Vagina (tissue), 2 donors: ENCODE measurements at regions not wholly inside any gene's neighbourhood (a gene's known extent, or its start where the extent isn't known, plus 50 kb on each side); places are given as distances from the start of the nearest gene placed in this dataset.

Source experiments
- DNase-seq, 2 donors: peaks; one replicate each; pipeline ENCODE4 v3.0.0-alpha.2; 2017; ENCODE audit errors: extremely low spot score in 2 of 2
- H3K27ac ChIP-seq: fragments of 200-600 bp; sonication (generic); one replicate; pipeline ENCODE4 v1.5.1; 2019
- H3K27me3 ChIP-seq: fragments of 200-600 bp; sonication (generic); one replicate; pipeline ENCODE4 v1.5.1; 2019
- H3K36me3 ChIP-seq, 2 donors: fragments of 200-600 bp; sonication (generic); one replicate each; pipeline ENCODE4 v1.5.1; 2017 to 2019
- H3K4me1 ChIP-seq: fragments of 200-600 bp; sonication (generic); one replicate; pipeline ENCODE4 v1.5.1; 2019
- H3K4me3 ChIP-seq, 2 donors: fragments of 200-600 bp; sonication (generic); 1 replicate in 1 of 2; 2 replicates in 1 of 2; pipeline ENCODE4 v1.5.1; 2016 to 2019
- H3K9me3 ChIP-seq: fragments of 200-600 bp; sonication (generic); one replicate; pipeline ENCODE4 v1.5.1; 2019
- CTCF ChIP-seq, 3 experiments: fragments of 450-650 bp in 2 of 3; fragments of 200-600 bp in 1 of 3; sonication (generic) in 1 of 3; IDR thresholded peaks; one replicate each; pipeline ENCODE4 v1.5.1; 2017 to 2019; ENCODE audit warnings: antibody characterized with exemption in 3 of 3, mild to moderate bottlenecking in 2 of 3, moderate library complexity in 2 of 3
- POLR2A ChIP-seq, 2 donors: fragments of 450-650 bp; IDR thresholded peaks; one replicate each; pipeline ENCODE4 v1.6.1; 2017; ENCODE audit warnings: antibody characterized with exemption in 2 of 2, mild to moderate bottlenecking in 2 of 2, moderate library complexity in 2 of 2
- POLR2AphosphoS5 ChIP-seq, 2 donors: sonication (generic); formaldehyde crosslinking; IDR thresholded peaks; one replicate each; pipeline ENCODE4 v1.9.0; 2017; ENCODE audit warnings: antibody characterized with exemption in 2 of 2, mild to moderate bottlenecking in 2 of 2, low read depth in 1 of 2; ENCODE audit not compliant: insufficient read depth in 1 of 2
- intact Hi-C: fragments of 100-400 bp; cut with DNase I; formaldehyde crosslinking; loops from one replicate; pipeline ENCODE4 v1.15.1; 2023

GRCh38 chr3:65190111-65190510 lies 502.3 kb upstream of the ADAMTS9 start:
- intact Hi-C loops = no loop called here
- no peak for DNase-seq
- Histone ChIP-seq H3K27me3 (no peaks in the 10 kb centered on the region), H3K27ac (no peak overlapping the region), H3K4me3 (no peak overlapping the region), H3K4me1 (peaks cover 4% of the 10 kb centered on the region), H3K9me3 (no peaks in the 10 kb centered on the region), H3K36me3 (no peaks in the 10 kb centered on the region)
- TF ChIP-seq POLR2A (IDR thresholded peaks at IDR 0.05) (no peak), CTCF (IDR thresholded peaks at IDR 0.05) (no peak), POLR2AphosphoS5 (IDR thresholded peaks at IDR 0.05; ENCODE audit: insufficient read depth in 1 of 2, low read depth in 1 of 2) (no peak)

- Histone ChIP-seq H3K4me3 (no peak overlapping the region), H3K36me3 (no peaks in the 10 kb centered on the region), H3K27me3 (no peaks in the 10 kb centered on the region), H3K27ac (no peak overlapping the region), H3K9me3 (no peaks in the 10 kb centered on the region), H3K4me1 (peaks cover 4% of the 10 kb centered on the region)
- no peak for TF ChIP-seq POLR2AphosphoS5 (IDR thresholded peaks at IDR 0.05; ENCODE audit: insufficient read depth in 1 of 2, low read depth in 1 of 2)
- TF ChIP-seq CTCF (IDR thresholded peaks at IDR 0.05) = no peak
- no peak for TF ChIP-seq POLR2A (IDR thresholded peaks at IDR 0.05)
- intact Hi-C loops = no loop called here
- no peak for DNase-seq
Observed at GRCh38 chr3:65186268-65186667, 498.5 kb upstream of the ADAMTS9 start.

GRCh38 chr3:65182682-65183081 lies 494.9 kb upstream of the ADAMTS9 start:
- TF ChIP-seq POLR2AphosphoS5 (IDR thresholded peaks at IDR 0.05; ENCODE audit: insufficient read depth in 1 of 2, low read depth in 1 of 2) = no peak
- TF ChIP-seq POLR2A (IDR thresholded peaks at IDR 0.05) = no peak
- TF ChIP-seq CTCF (IDR thresholded peaks at IDR 0.05) = no peak

GRCh38 chr3:65182085-65182484 lies 494.3 kb upstream of the ADAMTS9 start:
- H3K27me3 ChIP-seq = no peaks in the 10 kb centered on the region
- H3K4me3 ChIP-seq = no peak overlapping the region
- H3K4me1 ChIP-seq = peaks cover 17% of the 10 kb centered on the region
- TF ChIP-seq POLR2AphosphoS5 (IDR thresholded peaks at IDR 0.05; ENCODE audit: insufficient read depth in 1 of 2, low read depth in 1 of 2) (no peak), CTCF (IDR thresholded peaks at IDR 0.05) (no peak), POLR2A (IDR thresholded peaks at IDR 0.05) (no peak)
- H3K36me3 ChIP-seq = no peaks in the 10 kb centered on the region
- no peak for DNase-seq
- H3K27ac ChIP-seq = peak overlapping the region; percentile 59
- H3K9me3 ChIP-seq = no peaks in the 10 kb centered on the region
- intact Hi-C loops = no loop called here

More at GRCh38 chr3:65182682-65183081, 494.9 kb upstream of the ADAMTS9 start:
- Histone ChIP-seq H3K4me3 (no peak overlapping the region), H3K36me3 (no peaks in the 10 kb centered on the region), H3K27me3 (no peaks in the 10 kb centered on the region), H3K9me3 (no peaks in the 10 kb centered on the region), H3K4me1 (peaks cover 11% of the 10 kb centered on the region), H3K27ac (no peak overlapping the region)
- intact Hi-C loops = no loop called here
- no peak for DNase-seq

GRCh38 chr3:65181391-65181871 lies 493.6 kb upstream of the ADAMTS9 start:
- no peak overlapping the region for H3K4me3 ChIP-seq
- H3K9me3 ChIP-seq = no peaks in the 10 kb centered on the region
- TF ChIP-seq POLR2AphosphoS5 (IDR thresholded peaks at IDR 0.05; ENCODE audit: insufficient read depth in 1 of 2, low read depth in 1 of 2) (peak in 1 of 2 donors; percentile 45), CTCF (IDR thresholded peaks at IDR 0.05) (no peak), POLR2A (IDR thresholded peaks at IDR 0.05) (no peak)
- H3K27me3 ChIP-seq = no peaks in the 10 kb centered on the region
- no peaks in the 10 kb centered on the region for H3K36me3 ChIP-seq
- H3K4me1 ChIP-seq = peaks cover 17% of the 10 kb centered on the region
- intact Hi-C loops = no loop called here
- peak overlapping the region; percentile 59 for H3K27ac ChIP-seq
- DNase-seq = no peak
